ENCODE measurements at regions not wholly inside any gene's neighbourhood (a gene's known extent, or its start where the extent isn't known, plus 50 kb on each side); places are given as distances from the start of the nearest gene placed in this dataset.

- TF ChIP-seq CTCF (IDR thresholded peaks at IDR 0.05; ENCODE audit: low read depth, low read length, poor library complexity, severe bottlenecking) (no peak), EZH2phosphoT487 (IDR thresholded peaks at IDR 0.05; ENCODE audit: borderline replicate concordance, low read length) (no peak)
- no peaks in the 10 kb centered on the region for H3K79me2 ChIP-seq (ENCODE audit: control insufficient read depth, low read length)
- no peaks in the 10 kb centered on the region for H4K20me1 ChIP-seq (ENCODE audit: control insufficient read depth, insufficient read depth, low read depth, low read length)
- no peaks in the 10 kb centered on the region for H3K36me3 ChIP-seq (ENCODE audit: control insufficient read depth, low read length)
- no peaks in the 10 kb centered on the region for H3K4me1 ChIP-seq (ENCODE audit: control insufficient read depth, low read length)
- H3F3A ChIP-seq (ENCODE audit: control insufficient read depth, insufficient read depth) = no peaks in the 10 kb centered on the region
- H3K9me2 ChIP-seq (replicated peaks; ENCODE audit: control insufficient read depth, low read length) = no peaks in the 10 kb centered on the region
- no peaks in the 10 kb centered on the region for H3K27me3 ChIP-seq (ENCODE audit: control insufficient read depth, low read length)
- H3K4me2 ChIP-seq (ENCODE audit: low read length) = no peak overlapping the region
- H3K9me3 ChIP-seq (ENCODE audit: control insufficient read depth, insufficient read depth, low read length) = no peaks in the 10 kb centered on the region
- no peak overlapping the region for H3K4me3 ChIP-seq (ENCODE audit: low read length)
- no peak overlapping the region for H3K27ac ChIP-seq (ENCODE audit: low read depth, low read length)
Measured at GRCh38 chr15:36053746-36054145, 507.8 kb upstream of the DPH6 start.

- Histone ChIP-seq H3K27ac (ENCODE audit: low read depth, low read length) (no peak overlapping the region), H3K79me2 (ENCODE audit: control insufficient read depth, low read length) (no peaks in the 10 kb centered on the region), H4K20me1 (ENCODE audit: control insufficient read depth, insufficient read depth, low read depth, low read length) (no peaks in the 10 kb centered on the region), H3K4me3 (ENCODE audit: low read length) (no peak overlapping the region), H3K27me3 (ENCODE audit: control insufficient read depth, low read length) (no peaks in the 10 kb centered on the region), H3K36me3 (ENCODE audit: control insufficient read depth, low read length) (no peaks in the 10 kb centered on the region), H3K4me2 (ENCODE audit: low read length) (no peak overlapping the region), H3K9me3 (ENCODE audit: control insufficient read depth, insufficient read depth, low read length) (no peaks in the 10 kb centered on the region), H3K4me1 (ENCODE audit: control insufficient read depth, low read length) (no peaks in the 10 kb centered on the region), H3K9me2 (replicated peaks; ENCODE audit: control insufficient read depth, low read length) (no peaks in the 10 kb centered on the region), H3F3A (ENCODE audit: control insufficient read depth, insufficient read depth) (no peaks in the 10 kb centered on the region)
- no peak for TF ChIP-seq CTCF (IDR thresholded peaks at IDR 0.05; ENCODE audit: low read depth, low read length, poor library complexity, severe bottlenecking)
- no peak for TF ChIP-seq EZH2phosphoT487 (IDR thresholded peaks at IDR 0.05; ENCODE audit: borderline replicate concordance, low read length)
Measured at GRCh38 chr15:36059596-36059995, 513.6 kb upstream of the DPH6 start.

GRCh38 chr15:36062357-36062756 lies 516.4 kb upstream of the DPH6 start:
- no peaks in the 10 kb centered on the region for H4K20me1 ChIP-seq (ENCODE audit: control insufficient read depth, insufficient read depth, low read depth, low read length)
- H3K27ac ChIP-seq (ENCODE audit: low read depth, low read length) = no peak overlapping the region
- TF ChIP-seq CTCF (IDR thresholded peaks at IDR 0.05; ENCODE audit: low read depth, low read length, poor library complexity, severe bottlenecking) (no peak), EZH2phosphoT487 (IDR thresholded peaks at IDR 0.05; ENCODE audit: borderline replicate concordance, low read length) (no peak)

GRCh38 chr15:36066757-36067156 lies 512.7 kb upstream of the CDIN1 start:
- Histone ChIP-seq H3K27ac (ENCODE audit: low read depth, low read length) (no peak overlapping the region), H3K4me1 (ENCODE audit: control insufficient read depth, low read length) (no peaks in the 10 kb centered on the region), H3K9me3 (ENCODE audit: control insufficient read depth, insufficient read depth, low read length) (no peaks in the 10 kb centered on the region), H3K4me2 (ENCODE audit: low read length) (no peak overlapping the region), H3K9me2 (replicated peaks; ENCODE audit: control insufficient read depth, low read length) (no peaks in the 10 kb centered on the region), H3K79me2 (ENCODE audit: control insufficient read depth, low read length) (no peaks in the 10 kb centered on the region), H3K27me3 (ENCODE audit: control insufficient read depth, low read length) (no peaks in the 10 kb centered on the region), H3F3A (ENCODE audit: control insufficient read depth, insufficient read depth) (no peaks in the 10 kb centered on the region), H4K20me1 (ENCODE audit: control insufficient read depth, insufficient read depth, low read depth, low read length) (no peaks in the 10 kb centered on the region), H3K36me3 (ENCODE audit: control insufficient read depth, low read length) (no peaks in the 10 kb centered on the region), H3K4me3 (ENCODE audit: low read length) (no peak overlapping the region)
- TF ChIP-seq EZH2phosphoT487 (IDR thresholded peaks at IDR 0.05; ENCODE audit: borderline replicate concordance, low read length) (no peak), CTCF (IDR thresholded peaks at IDR 0.05; ENCODE audit: low read depth, low read length, poor library complexity, severe bottlenecking) (no peak)

More at GRCh38 chr15:36062357-36062756, 516.4 kb upstream of the DPH6 start:
- Histone ChIP-seq H3K9me3 (ENCODE audit: control insufficient read depth, insufficient read depth, low read length) (no peaks in the 10 kb centered on the region), H3F3A (ENCODE audit: control insufficient read depth, insufficient read depth) (no peaks in the 10 kb centered on the region), H3K4me1 (ENCODE audit: control insufficient read depth, low read length) (no peaks in the 10 kb centered on the region), H3K79me2 (ENCODE audit: control insufficient read depth, low read length) (no peaks in the 10 kb centered on the region), H3K36me3 (ENCODE audit: control insufficient read depth, low read length) (no peaks in the 10 kb centered on the region), H3K4me3 (ENCODE audit: low read length) (no peak overlapping the region), H3K9me2 (replicated peaks; ENCODE audit: control insufficient read depth, low read length) (no peaks in the 10 kb centered on the region), H3K27me3 (ENCODE audit: control insufficient read depth, low read length) (no peaks in the 10 kb centered on the region), H3K4me2 (ENCODE audit: low read length) (no peak overlapping the region)
